A549 (cell line): ENCODE measurements at regions not wholly inside any gene's neighbourhood (a gene's known extent, or its start where the extent isn't known, plus 50 kb on each side); places are given as distances from the start of the nearest gene placed in this dataset.

Experiments
- ATAC-seq, 2 experiments: fragments of 200-7000 bp in 1 of 2; fragments of >200 bp in 1 of 2; cut with Nextera tagmentation in 1 of 2; cut with Tn5 transposase in 1 of 2; 3 replicates each; pipeline versions ENCODE4 v1.8.0 to v1.9.1; 2018 to 2020; ENCODE audit warnings: mild to moderate bottlenecking in 1 of 2, moderate library complexity in 1 of 2
- CTCF ChIA-PET: fragments of 300-600 bp; sonication (Branson Sonifier 250); formaldehyde crosslinking; extraction: SDS; loops from one replicate; lab custom pipeline; 2021; ENCODE audit warnings: antibody characterized with exemption, inconsistent platforms; lab: Yijun Ruan, JAX
- POLR2A ChIA-PET: fragments of 350-600 bp; formaldehyde crosslinking; extraction: SDS; loops from one replicate; lab custom pipeline; 2021; ENCODE audit warnings: antibody characterized with exemption, inconsistent platforms; lab: Yijun Ruan, JAX
- DNase-seq, 2 experiments: peaks; one replicate each; pipeline versions ENCODE4 v3.0.0 to v3.0.0-alpha.2; 2011 to 2016; ENCODE audit warnings: low read depth in 1 of 2, low spot score in 1 of 2
- FAIRE-seq: peaks from 2 replicates; lab custom pipeline; 2011; peaks lifted over from hg19 to GRCh38; lab: Jason Lieb, UNC
- H3K27ac ChIP-seq, 2 experiments: fragments of >200 bp; sonication (Bioruptor Twin); formaldehyde crosslinking; 3 replicates each; pipeline ENCODE4 v1.5.1; 2016 to 2017
- H3K4me1 ChIP-seq: fragments of >200 bp; sonication (Bioruptor Twin); formaldehyde crosslinking; 3 replicates; pipeline ENCODE4 v1.6.1; 2016
- H3K4me2 ChIP-seq: fragments of >200 bp; sonication (Bioruptor Twin); formaldehyde crosslinking; 3 replicates; pipeline ENCODE4 v1.6.1; 2016
- H3K4me3 ChIP-seq: fragments of >200 bp; sonication (Bioruptor Twin); formaldehyde crosslinking; 3 replicates; pipeline ENCODE4 v1.5.1; 2016
- H3K9me3 ChIP-seq: fragments of >200 bp; sonication (Bioruptor Twin); formaldehyde crosslinking; 3 replicates; pipeline ENCODE4 v1.6.1; 2016
- BHLHE40 ChIP-seq: IDR thresholded peaks from 2 replicates; pipeline ENCODE4 v1.6.1; 2012; ENCODE audit warnings: low read depth, low read length, inconsistent platforms
- CBX2 ChIP-seq: fragments of 200-600 bp; sonication (generic); IDR thresholded peaks from 2 replicates; pipeline ENCODE4 v1.6.1; 2016; ENCODE audit warnings: low read depth, mild to moderate bottlenecking, borderline replicate concordance
- CEBPB ChIP-seq, 2 experiments: fragments of >200 bp in 1 of 2; sonication (Bioruptor Twin) in 1 of 2; formaldehyde crosslinking in 1 of 2; IDR thresholded peaks; 2 replicates each; pipeline ENCODE4 v1.6.1; 2012 to 2016
- CHD4 ChIP-seq: fragments of 200-600 bp; sonication (generic); IDR thresholded peaks from 2 replicates; pipeline ENCODE4 v1.6.1; 2016; ENCODE audit warnings: antibody characterized with exemption, mild to moderate bottlenecking, borderline replicate concordance
- E2F6 ChIP-seq: IDR thresholded peaks from 2 replicates; pipeline ENCODE4 v1.6.1; 2012; ENCODE audit warnings: low read depth, borderline replicate concordance
- FOSB ChIP-seq: fragments of 250-450 bp; sonication (Bioruptor Pico); IDR thresholded peaks from 2 replicates; pipeline ENCODE4 v1.5.0; 2020; ENCODE audit warnings: mild to moderate bottlenecking, moderate library complexity
- GATA3 ChIP-seq: IDR thresholded peaks from 2 replicates; pipeline ENCODE4 v1.6.1; 2012; ENCODE audit warnings: borderline replicate concordance
- HDAC2 ChIP-seq: fragments of 200-600 bp; sonication (generic); IDR thresholded peaks from 2 replicates; pipeline ENCODE4 v1.6.1; 2016
- HOXA7 ChIP-seq: fragments of 250-450 bp; sonication (Bioruptor Pico); IDR thresholded peaks from 2 replicates; pipeline ENCODE4 v1.5.0; 2020; ENCODE audit warnings: mild to moderate bottlenecking, moderate library complexity
- HOXB5 ChIP-seq: fragments of 250-450 bp; sonication (Bioruptor Pico); IDR thresholded peaks from 2 replicates; pipeline ENCODE4 v1.5.0; 2020; ENCODE audit warnings: mild to moderate bottlenecking, moderate library complexity
- JUN ChIP-seq, 2 experiments: fragments of >200 bp; sonication (Bioruptor Twin); formaldehyde crosslinking; IDR thresholded peaks; 2 replicates in 1 of 2; 3 replicates in 1 of 2; pipeline ENCODE4 v1.6.1; 2016 to 2017
- JUNB ChIP-seq: fragments of >200 bp; sonication (Bioruptor Twin); formaldehyde crosslinking; IDR thresholded peaks from 2 replicates; pipeline ENCODE4 v1.6.1; 2016
- KDM1A ChIP-seq: fragments of 200-600 bp; sonication (generic); IDR thresholded peaks from 2 replicates; pipeline ENCODE4 v1.6.1; 2016; ENCODE audit warnings: low read depth, mild to moderate bottlenecking
- MAX ChIP-seq: IDR thresholded peaks from 2 replicates; pipeline ENCODE4 v1.6.1; 2012
- MAZ ChIP-seq: fragments of 150-350 bp; IDR thresholded peaks from 2 replicates; pipeline ENCODE4 v1.6.1; 2014; ENCODE audit warnings: antibody characterized with exemption, low read depth, low read length, borderline replicate concordance
- NFE2L2 ChIP-seq: fragments of 150-350 bp; conservative IDR thresholded peaks from 2 replicates; pipeline ENCODE4 v1.6.1; 2014; ENCODE audit warnings: low read length
- NPAS2 ChIP-seq: fragments of 250-450 bp; sonication (Bioruptor Pico); IDR thresholded peaks from 2 replicates; pipeline ENCODE4 v1.8.0; 2022; ENCODE audit warnings: mild to moderate bottlenecking, moderate library complexity, borderline replicate concordance
- PHF8 ChIP-seq: fragments of 200-600 bp; sonication (generic); IDR thresholded peaks from 2 replicates; pipeline ENCODE4 v1.6.1; 2016; ENCODE audit warnings: low read depth, mild to moderate bottlenecking, antibody characterized with exemption, moderate library complexity, borderline replicate concordance
- POLR2A ChIP-seq: IDR thresholded peaks from 2 replicates; pipeline ENCODE4 v1.6.1; 2012; ENCODE audit warnings: mild to moderate bottlenecking, low read length
- POLR2AphosphoS2 ChIP-seq: conservative IDR thresholded peaks from 2 replicates; pipeline ENCODE4 v1.6.1; 2012; ENCODE audit warnings: low read length, improper control_type of control experiment, inconsistent platforms
- RAD21 ChIP-seq, 2 experiments: fragments of >200 bp in 1 of 2; sonication (Bioruptor Twin) in 1 of 2; formaldehyde crosslinking in 1 of 2; IDR thresholded peaks in 1 of 2; conservative IDR thresholded peaks in 1 of 2; 2 replicates in 1 of 2; 3 replicates in 1 of 2; pipeline ENCODE4 v1.6.1; 2012 to 2018; ENCODE audit warnings: inconsistent platforms in 1 of 2
- RARB ChIP-seq: fragments of 250-450 bp; sonication (Bioruptor Pico); IDR thresholded peaks from 2 replicates; pipeline ENCODE4 v1.8.0; 2021; ENCODE audit warnings: mild to moderate bottlenecking, moderate library complexity
- RCOR1 ChIP-seq: fragments of 150-350 bp; IDR thresholded peaks from 2 replicates; pipeline ENCODE4 v1.6.1; 2014; ENCODE audit warnings: antibody characterized with exemption, low read length, low read depth
- REST ChIP-seq: fragments of 200-600 bp; sonication (generic); IDR thresholded peaks from 2 replicates; pipeline ENCODE4 v1.6.1; 2016; ENCODE audit warnings: antibody characterized with exemption, mild to moderate bottlenecking, moderate library complexity
- RFX5 ChIP-seq: fragments of 450-650 bp; IDR thresholded peaks from 2 replicates; pipeline ENCODE4 v1.7.1; 2014; ENCODE audit warnings: antibody characterized with exemption, mild to moderate bottlenecking, moderate library complexity
- SMC3 ChIP-seq: fragments of >200 bp; sonication (Bioruptor Twin); formaldehyde crosslinking; IDR thresholded peaks from 3 replicates; pipeline ENCODE4 v1.6.1; 2018; ENCODE audit warnings: inconsistent platforms
- ZNF302 ChIP-seq: fragments of 250-450 bp; sonication (Bioruptor Pico); IDR thresholded peaks from 2 replicates; pipeline ENCODE4 v1.9.0; 2021; ENCODE audit warnings: inconsistent platforms, mild to moderate bottlenecking, moderate library complexity
- ZSCAN20 ChIP-seq: fragments of 250-450 bp; sonication (Bioruptor Pico); IDR thresholded peaks from 2 replicates; pipeline ENCODE4 v1.8.0; 2022; ENCODE audit warnings: mild to moderate bottlenecking, moderate library complexity
- WGBS: methylation state at CpG from one replicate; pipeline ENCODE4 v1.1.6; 2017; ENCODE audit errors: missing lambda C conversion rate; 5-methylcytosine and 5-hydroxymethylcytosine counted together

DNA sequence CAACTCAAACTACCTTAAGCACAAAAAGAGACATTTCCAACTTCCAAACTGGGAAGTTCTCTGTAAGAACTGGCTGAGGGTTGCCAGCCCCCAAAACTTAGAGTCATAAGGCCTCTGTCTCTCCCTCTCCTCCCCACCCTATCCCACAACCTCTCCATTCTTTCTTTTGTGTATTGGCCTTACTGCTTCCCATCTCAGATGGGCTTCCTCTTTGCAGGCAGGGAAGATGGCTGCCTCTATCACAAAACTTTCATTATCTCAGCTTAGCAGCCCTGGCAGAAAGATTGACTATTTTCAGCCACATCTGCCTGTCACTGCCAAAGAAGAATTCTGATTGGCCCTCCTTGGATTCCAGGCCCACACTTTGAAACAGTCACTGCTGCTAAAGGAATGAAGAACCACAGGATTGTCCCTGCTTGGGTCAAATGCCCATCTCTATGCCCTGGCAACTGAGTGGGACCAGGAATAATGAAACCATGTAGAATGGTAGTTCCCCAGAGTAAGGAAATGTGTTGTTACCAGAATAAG, 58.0 kb upstream of the PRKAR2B start:
- Histone ChIP-seq H3K4me2 (no peak overlapping the region), H3K27ac (no peak overlapping the region), H3K4me1 (no peaks in the 10 kb centered on the region), H3K9me3 (no peaks in the 10 kb centered on the region), H3K4me3 (no peak overlapping the region)
- TF ChIP-seq MAZ (no peak), BHLHE40 (no peak), NFE2L2 (no peak), PHF8 (no peak), RAD21 (conservative IDR thresholded peaks at IDR 0.05 in 1 of 2, IDR thresholded peaks at IDR 0.05 in 1 of 2) (no peak), NPAS2 (no peak), RFX5 (no peak), HOXA7 (no peak), E2F6 (no peak), POLR2A (no peak), JUN (IDR thresholded peaks at IDR 0.05) (no peak), MAX (no peak), HDAC2 (no peak), JUNB (no peak), ZNF302 (CRISPR knock-in tag) (no peak), GATA3 (no peak), FOSB (CRISPR knock-in tag) (no peak), KDM1A (no peak)
- ChIA-PET CTCF (no interaction called here), POLR2A (no interaction called here)
- no peak for ATAC-seq
- FAIRE-seq, result no peak
- no peak for DNase-seq

GRCh38 chr7:106987777-106988176, 56.7 kb upstream of the PRKAR2B start:
- CTCF ChIA-PET, result no interaction called here
- FAIRE-seq, result no peak

More at GRCh38 chr7:106987777-106988176, 56.7 kb upstream of the PRKAR2B start:
- no peaks in the 10 kb centered on the region for H3K9me3 ChIP-seq
- no peak overlapping the region for H3K27ac ChIP-seq
- 75% methylated on average over 3 of the region's 3 CpGs for WGBS
- TF ChIP-seq FOSB (CRISPR knock-in tag), result no peak
- TF ChIP-seq CHD4, result no peak
- TF ChIP-seq HOXA7, result no peak
- no peak for TF ChIP-seq POLR2AphosphoS2
- no peak for TF ChIP-seq SMC3
- TF ChIP-seq HDAC2, result no peak
- TF ChIP-seq CBX2, result no peak
- no peak for TF ChIP-seq CEBPB (IDR thresholded peaks at IDR 0.05)
- no peak for TF ChIP-seq RCOR1
- no peak for TF ChIP-seq RARB (CRISPR knock-in tag)
- no peak for TF ChIP-seq ZSCAN20
- TF ChIP-seq HOXB5 (CRISPR knock-in tag), result no peak
- TF ChIP-seq NPAS2, result no peak
- no peak for TF ChIP-seq PHF8
- no peak for TF ChIP-seq RAD21 (conservative IDR thresholded peaks at IDR 0.05 in 1 of 2, IDR thresholded peaks at IDR 0.05 in 1 of 2)
- TF ChIP-seq REST, result no peak
- no peak for ATAC-seq
- H3K4me2 ChIP-seq, result no peak overlapping the region
- H3K4me1 ChIP-seq, result no peaks in the 10 kb centered on the region
- H3K4me3 ChIP-seq, result no peak overlapping the region
- POLR2A ChIA-PET, result no interaction called here
- DNase-seq, result no peak
